HCEC 1CT (cell line): ENCODE measurements at regions not wholly inside any gene's neighbourhood (a gene's known extent, or its start where the extent isn't known, plus 50 kb on each side); places are given as distances from the start of the nearest gene placed in this dataset.

Experiments used
- DNase-seq: peaks from one replicate; pipeline ENCODE4 v3.0.0-alpha.2; 2017

- no peak for DNase-seq
These were observed 1262.8 kb upstream of the CDH8 start for GRCh38 chr16:63298993-63299392.

- no peak for DNase-seq
These were observed 1255.8 kb upstream of the CDH8 start for GRCh38 chr16:63292036-63292435.

- no peak for DNase-seq
These were observed 1253.7 kb upstream of the CDH8 start for GRCh38 chr16:63289834-63290460.

GRCh38 chr16:63287401-63287800, 1251.2 kb upstream of the CDH8 start:
- DNase-seq: no peak

- DNase-seq: no peak
These were observed 1247.5 kb upstream of the CDH8 start for GRCh38 chr16:63283721-63284120.

- no peak for DNase-seq
These were observed 1208.4 kb upstream of the CDH8 start for GRCh38 chr16:63244631-63245030.

GRCh38 chr16:63241497-63242028, 1205.3 kb upstream of the CDH8 start:
- DNase-seq: no peak

GRCh38 chr16:63239065-63239570, 1202.9 kb upstream of the CDH8 start:
- DNase-seq: no peak

- DNase-seq: no peak
These were observed 1194.3 kb upstream of the CDH8 start for GRCh38 chr16:63230421-63231040.

GRCh38 chr16:63228259-63228658, 1192.0 kb upstream of the CDH8 start:
- no peak for DNase-seq

- no peak for DNase-seq
These were observed 1187.6 kb upstream of the CDH8 start for GRCh38 chr16:63223851-63224250.

- no peak for DNase-seq
These were observed 1180.6 kb upstream of the CDH8 start for GRCh38 chr16:63216696-63217423.

GRCh38 chr16:63201851-63202250, 1165.6 kb upstream of the CDH8 start:
- no peak for DNase-seq

GRCh38 chr16:63200940-63201339, 1164.7 kb upstream of the CDH8 start:
- DNase-seq: no peak

GRCh38 chr16:63195336-63195735, 1159.1 kb upstream of the CDH8 start:
- DNase-seq: no peak

- DNase-seq: no peak
These were observed 1156.7 kb upstream of the CDH8 start for GRCh38 chr16:63192980-63193379.

- DNase-seq: no peak
These were observed 1152.0 kb upstream of the CDH8 start for GRCh38 chr16:63188086-63188771.

- DNase-seq: no peak
These were observed 1151.4 kb upstream of the CDH8 start for GRCh38 chr16:63187638-63188037.

- no peak for DNase-seq
These were observed 1149.1 kb upstream of the CDH8 start for GRCh38 chr16:63185235-63185780.

- no peak for DNase-seq
These were observed 1147.5 kb upstream of the CDH8 start for GRCh38 chr16:63183743-63184142.

- no peak for DNase-seq
These were observed 1139.1 kb upstream of the CDH8 start for GRCh38 chr16:63175313-63175712.

GRCh38 chr16:63174801-63175200, 1138.6 kb upstream of the CDH8 start:
- DNase-seq: no peak

GRCh38 chr16:63171545-63171944, 1135.3 kb upstream of the CDH8 start:
- no peak for DNase-seq
